Fibroblast of villous mesenchyme (primary cell): ENCODE measurements at regions not wholly inside any gene's neighbourhood (a gene's known extent, or its start where the extent isn't known, plus 50 kb on each side); places are given as distances from the start of the nearest gene placed in this dataset.

Source experiments
- DNase-seq: peaks from one replicate; pipeline ENCODE4 v3.0.0-alpha.2; 2010; ENCODE audit warnings: low read depth
- H3K4me3 ChIP-seq: 2 replicates; pipeline ENCODE4 v1.5.1; 2011; ENCODE audit warnings: low read depth, mild to moderate bottlenecking, low read length
- CTCF ChIP-seq: IDR thresholded peaks from 2 replicates; pipeline ENCODE4 v1.5.1; 2012; ENCODE audit warnings: low read depth, mild to moderate bottlenecking, low read length; ENCODE audit not compliant: insufficient read depth

GRCh38 chr14:54188064-54188666 is 208.6 kb upstream of the CDKN3 start:
- DNase-seq: no peak
- TF ChIP-seq CTCF: no peak
- no peak overlapping the region for H3K4me3 ChIP-seq

GRCh38 chr14:54189333-54189732 is 207.5 kb upstream of the CDKN3 start:
- no peak for TF ChIP-seq CTCF
- DNase-seq: no peak
- H3K4me3 ChIP-seq: no peak overlapping the region

GRCh38 chr14:54189748-54190354 is 207.0 kb upstream of the CDKN3 start:
- no peak overlapping the region for H3K4me3 ChIP-seq
- no peak for TF ChIP-seq CTCF
- DNase-seq: no peak

- no peak for TF ChIP-seq CTCF
- no peak overlapping the region for H3K4me3 ChIP-seq
- no peak for DNase-seq
Observed at GRCh38 chr14:54191846-54192245, 205.0 kb upstream of the CDKN3 start.

- DNase-seq: no peak
- TF ChIP-seq CTCF: no peak
- H3K4me3 ChIP-seq: no peak overlapping the region
Observed at GRCh38 chr14:54192610-54193009, 204.2 kb upstream of the CDKN3 start.

- H3K4me3 ChIP-seq: no peak overlapping the region
- no peak for DNase-seq
- TF ChIP-seq CTCF: no peak
Observed at GRCh38 chr14:54193871-54194270, 202.9 kb upstream of the CDKN3 start.

- H3K4me3 ChIP-seq: no peak overlapping the region
- no peak for TF ChIP-seq CTCF
- no peak for DNase-seq
Observed at GRCh38 chr14:54194501-54194900, 202.3 kb upstream of the CDKN3 start.
